PC-9 (cell line): ENCODE measurements at regions not wholly inside any gene's neighbourhood (a gene's known extent, or its start where the extent isn't known, plus 50 kb on each side); places are given as distances from the start of the nearest gene placed in this dataset.

Experiments
- CTCF ChIP-seq: fragments of 200-600 bp; sonication (generic); conservative IDR thresholded peaks from 2 replicates; pipeline ENCODE4 v1.6.1; 2017; ENCODE audit warnings: mixed run types, antibody characterized with exemption, mild to moderate bottlenecking, moderate library complexity
- EZH2 ChIP-seq: fragments of 200-600 bp; sonication (generic); IDR thresholded peaks from 2 replicates; pipeline ENCODE4 v1.8.0; 2017; ENCODE audit warnings: antibody characterized with exemption, low read depth

- TF ChIP-seq CTCF (no peak; the same call in 1 of the 2 replicates), EZH2 (no peak; the same call in 1 of the 2 replicates)
Observed at GRCh38 chr7:18086165-18087025, 58.7 kb upstream of the PRPS1L1 start.
